Naive thymus-derived CD4-positive, alpha-beta T cell (primary cell): ENCODE measurements at regions not wholly inside any gene's neighbourhood (a gene's known extent, or its start where the extent isn't known, plus 50 kb on each side); places are given as distances from the start of the nearest gene placed in this dataset.
A peak's percentile ranks its signal among the peaks of the same experiment; 100 is the strongest.

Experiments used
- ATAC-seq: fragments of 150-1000 bp; cut with Tn5 transposase; 2 replicates; pipeline ENCODE4 v1.10.0; 2021; ENCODE audit warnings: mild to moderate bottlenecking, moderate library complexity
- CTCF ChIA-PET: fragments of 350-600 bp; sonication (Branson Sonifier 250); formaldehyde crosslinking; loops from one replicate; lab custom pipeline; 2021; ENCODE audit warnings: antibody characterized with exemption; lab: Charles Lee
- POLR2A ChIA-PET: fragments of 350-600 bp; sonication (Branson Sonifier 250); formaldehyde crosslinking; loops from one replicate; lab custom pipeline; 2021; ENCODE audit warnings: antibody characterized with exemption, inconsistent platforms; lab: Charles Lee
- DNase-seq, 9 donors: peaks; one replicate each; pipeline versions ENCODE4 v3.0.0 to v3.0.0-alpha.2; 2020 to 2022; ENCODE audit warnings: mixed read lengths in 1 of 9
- H3K27ac ChIP-seq: one replicate; pipeline ENCODE4 v1.7.0; 2013; ENCODE audit warnings: mild to moderate bottlenecking, low read depth, low read length, moderate library complexity
- H3K27me3 ChIP-seq, 2 donors: one replicate each; pipeline ENCODE4 v1.7.0; 2013; ENCODE audit warnings: low read length in 2 of 2, mild to moderate bottlenecking in 2 of 2, moderate library complexity in 2 of 2; ENCODE audit not compliant: control insufficient read depth in 2 of 2, insufficient read depth in 2 of 2
- H3K36me3 ChIP-seq, 3 experiments: 1 replicate in 2 of 3; 2 replicates in 1 of 3; pipeline ENCODE4 v1.7.0; 2013; ENCODE audit warnings: low read length in 3 of 3, mild to moderate bottlenecking in 3 of 3, moderate library complexity in 1 of 3; ENCODE audit not compliant: insufficient read depth in 3 of 3, control insufficient read depth in 2 of 3
- H3K4me1 ChIP-seq, 2 donors: one replicate each; pipeline ENCODE4 v1.7.0; 2013; ENCODE audit warnings: low read length in 2 of 2, mild to moderate bottlenecking in 2 of 2, moderate library complexity in 1 of 2; ENCODE audit not compliant: control insufficient read depth in 2 of 2, insufficient read depth in 2 of 2
- H3K4me3 ChIP-seq: 2 replicates; pipeline ENCODE4 v1.7.0; 2013; ENCODE audit warnings: mild to moderate bottlenecking, low read length
- H3K9me3 ChIP-seq, 3 experiments: 1 replicate in 2 of 3; 2 replicates in 1 of 3; pipeline ENCODE4 v1.7.0; 2013; ENCODE audit warnings: low read length in 3 of 3; ENCODE audit not compliant: control insufficient read depth in 2 of 3
- H3K27ac Mint-ChIP-seq, 9 donors: one replicate each; pipeline ENCODE4 v1.8.0; 2020 to 2022; ENCODE audit warnings: mixed read lengths in 9 of 9, mild to moderate bottlenecking in 8 of 9, moderate library complexity in 5 of 9, inconsistent platforms in 2 of 9
- H3K27me3 Mint-ChIP-seq, 5 donors: one replicate each; pipeline ENCODE4 v1.8.0; 2021 to 2022; ENCODE audit warnings: mixed read lengths in 5 of 5, mild to moderate bottlenecking in 1 of 5
- H3K36me3 Mint-ChIP-seq, 5 donors: one replicate each; pipeline ENCODE4 v1.8.0; 2020 to 2022; ENCODE audit warnings: mixed read lengths in 5 of 5, mild to moderate bottlenecking in 3 of 5, inconsistent platforms in 1 of 5
- H3K4me1 Mint-ChIP-seq, 7 donors: one replicate each; pipeline ENCODE4 v1.8.0; 2020 to 2022; ENCODE audit warnings: mixed read lengths in 7 of 7, mild to moderate bottlenecking in 3 of 7, inconsistent platforms in 1 of 7
- H3K4me3 Mint-ChIP-seq, 10 donors: one replicate each; pipeline ENCODE4 v1.8.0; 2020 to 2022; ENCODE audit warnings: mild to moderate bottlenecking in 10 of 10, mixed read lengths in 10 of 10, moderate library complexity in 6 of 10, inconsistent platforms in 2 of 10
- H3K9me3 Mint-ChIP-seq, 11 donors: one replicate each; pipeline ENCODE4 v1.8.0; 2020 to 2022; ENCODE audit warnings: mixed read lengths in 11 of 11, mild to moderate bottlenecking in 4 of 11, inconsistent platforms in 1 of 11, moderate library complexity in 1 of 11
- intact Hi-C, 2 donors: fragments of 100-400 bp; cut with micrococcal nuclease; formaldehyde crosslinking; loops; one replicate each; pipeline ENCODE4 v1.15.1; 2023

GRCh38 chr13:80486402-80486801, 145.5 kb upstream of the SPRY2 start:
- POLR2A ChIA-PET = no interaction called here
- no peaks in the 10 kb centered on the region for H3K9me3 ChIP-seq
- H3K36me3 ChIP-seq = no peaks in the 10 kb centered on the region
- Mint-ChIP-seq H3K36me3 (no peaks in the 10 kb centered on the region), H3K4me1 (peaks cover 0 to 2% (median 0%) of the 10 kb centered on the region in 7 donors), H3K4me3 (no peak overlapping the region), H3K9me3 (peaks cover 0 to 7% (median 0%) of the 10 kb centered on the region in 11 donors), H3K27me3 (peaks cover 0 to 4% (median 0%) of the 10 kb centered on the region in 5 donors), H3K27ac (no peak overlapping the region)
- intact Hi-C loops = no loop called here
- H3K4me3 ChIP-seq = no peak overlapping the region
- no peak for DNase-seq
- no peaks in the 10 kb centered on the region for H3K27me3 ChIP-seq
- no peak overlapping the region for H3K27ac ChIP-seq
- H3K4me1 ChIP-seq = no peaks in the 10 kb centered on the region
- CTCF ChIA-PET = interaction anchor here (0.6 kb wide), 1 partner anchor 1863 kb away, joined by 3 read pairs; no protein-coding TSS in a partner anchor
- no peak for ATAC-seq

GRCh38 chr13:80483157-80483556, 142.2 kb upstream of the SPRY2 start:
- intact Hi-C loops = no loop called here
- H3K27ac Mint-ChIP-seq = no peak overlapping the region
- no peak overlapping the region for H3K27ac ChIP-seq
- no peaks in the 10 kb centered on the region for H3K36me3 ChIP-seq
- H3K27me3 Mint-ChIP-seq = peaks cover 0 to 4% (median 0%) of the 10 kb centered on the region in 5 donors
- H3K36me3 Mint-ChIP-seq = no peaks in the 10 kb centered on the region
- H3K4me1 Mint-ChIP-seq = no peaks in the 10 kb centered on the region
- no peak for DNase-seq
- ChIA-PET CTCF (no interaction called here), POLR2A (no interaction called here)
- no peaks in the 10 kb centered on the region for H3K4me1 ChIP-seq
- H3K9me3 Mint-ChIP-seq = peaks cover 0 to 14% (median 0%) of the 10 kb centered on the region in 11 donors
- no peaks in the 10 kb centered on the region for H3K9me3 ChIP-seq
- ATAC-seq = no peak
- H3K27me3 ChIP-seq = no peaks in the 10 kb centered on the region
- H3K4me3 ChIP-seq = no peak overlapping the region
- no peak overlapping the region for H3K4me3 Mint-ChIP-seq

GRCh38 chr13:80481588-80481987, 140.7 kb upstream of the SPRY2 start:
- Mint-ChIP-seq H3K9me3 (peaks cover 0 to 12% (median 0%) of the 10 kb centered on the region in 11 donors), H3K4me1 (no peaks in the 10 kb centered on the region), H3K4me3 (no peak overlapping the region), H3K27me3 (no peaks in the 10 kb centered on the region), H3K27ac (no peak overlapping the region), H3K36me3 (no peaks in the 10 kb centered on the region)
- intact Hi-C loops = no loop called here
- H3K27me3 ChIP-seq = no peaks in the 10 kb centered on the region
- no peak overlapping the region for H3K27ac ChIP-seq
- H3K4me1 ChIP-seq = no peaks in the 10 kb centered on the region
- DNase-seq = no peak
- no peak overlapping the region for H3K4me3 ChIP-seq
- CTCF ChIA-PET = no interaction called here
- H3K9me3 ChIP-seq = no peaks in the 10 kb centered on the region
- no peak for ATAC-seq
- no peaks in the 10 kb centered on the region for H3K36me3 ChIP-seq
- POLR2A ChIA-PET = no interaction called here

- Mint-ChIP-seq H3K9me3 (peaks cover 0 to 8% (median 0%) of the 10 kb centered on the region in 11 donors), H3K36me3 (no peaks in the 10 kb centered on the region), H3K4me1 (no peaks in the 10 kb centered on the region), H3K27me3 (no peaks in the 10 kb centered on the region), H3K4me3 (no peak overlapping the region), H3K27ac (no peak overlapping the region)
- ATAC-seq (peak; percentile 44), DNase-seq (no peak)
- H3K4me1 ChIP-seq = no peaks in the 10 kb centered on the region
- POLR2A ChIA-PET = no interaction called here
- H3K4me3 ChIP-seq = no peak overlapping the region
- no peak overlapping the region for H3K27ac ChIP-seq
- CTCF ChIA-PET = no interaction called here
- no peaks in the 10 kb centered on the region for H3K36me3 ChIP-seq
- intact Hi-C loops = no loop called here
- no peaks in the 10 kb centered on the region for H3K27me3 ChIP-seq
- H3K9me3 ChIP-seq = no peaks in the 10 kb centered on the region
These were observed 136.9 kb upstream of the SPRY2 start for GRCh38 chr13:80477661-80478443.

- H3K4me3 Mint-ChIP-seq = no peak overlapping the region
These were observed 136.0 kb upstream of the SPRY2 start for GRCh38 chr13:80476953-80477352.

GRCh38 chr13:80475718-80476117, 134.8 kb upstream of the SPRY2 start:
- Histone ChIP-seq H3K27ac (no peak overlapping the region), H3K4me1 (no peaks in the 10 kb centered on the region), H3K27me3 (no peaks in the 10 kb centered on the region), H3K36me3 (no peaks in the 10 kb centered on the region), H3K4me3 (no peak overlapping the region), H3K9me3 (no peaks in the 10 kb centered on the region)
- Mint-ChIP-seq H3K4me3 (no peak overlapping the region), H3K4me1 (no peaks in the 10 kb centered on the region), H3K27ac (no peak overlapping the region), H3K27me3 (no peaks in the 10 kb centered on the region), H3K36me3 (no peaks in the 10 kb centered on the region), H3K9me3 (peaks cover 0 to 9% (median 0%) of the 10 kb centered on the region in 11 donors)
- ATAC-seq (no peak), DNase-seq (no peak)
- intact Hi-C loops = no loop called here
- POLR2A ChIA-PET = no interaction called here
- CTCF ChIA-PET = no interaction called here

More at GRCh38 chr13:80476953-80477352, 136.0 kb upstream of the SPRY2 start:
- ATAC-seq (no peak), DNase-seq (no peak)
- Histone ChIP-seq H3K4me1 (no peaks in the 10 kb centered on the region), H3K9me3 (no peaks in the 10 kb centered on the region), H3K36me3 (no peaks in the 10 kb centered on the region), H3K4me3 (no peak overlapping the region), H3K27ac (no peak overlapping the region), H3K27me3 (no peaks in the 10 kb centered on the region)
- H3K9me3 Mint-ChIP-seq = peaks cover 0 to 8% (median 0%) of the 10 kb centered on the region in 11 donors
- H3K27me3 Mint-ChIP-seq = no peaks in the 10 kb centered on the region
- CTCF ChIA-PET = no interaction called here
- no peaks in the 10 kb centered on the region for H3K4me1 Mint-ChIP-seq
- no peaks in the 10 kb centered on the region for H3K36me3 Mint-ChIP-seq
- POLR2A ChIA-PET = no interaction called here
- no peak overlapping the region for H3K27ac Mint-ChIP-seq
- intact Hi-C loops = no loop called here

- Mint-ChIP-seq H3K27me3 (no peaks in the 10 kb centered on the region), H3K9me3 (peaks cover 0 to 12% (median 1%) of the 10 kb centered on the region in 11 donors), H3K36me3 (no peaks in the 10 kb centered on the region), H3K4me3 (no peak overlapping the region), H3K4me1 (peaks cover 0 to 3% (median 0%) of the 10 kb centered on the region in 7 donors), H3K27ac (no peak overlapping the region)
- ChIA-PET CTCF (no interaction called here), POLR2A (no interaction called here)
- intact Hi-C loops = no loop called here
- ATAC-seq = no peak
- Histone ChIP-seq H3K9me3 (no peaks in the 10 kb centered on the region), H3K36me3 (no peaks in the 10 kb centered on the region), H3K4me1 (no peaks in the 10 kb centered on the region), H3K4me3 (no peak overlapping the region), H3K27me3 (no peaks in the 10 kb centered on the region), H3K27ac (no peak overlapping the region)
- no peak for DNase-seq
These were observed 132.8 kb upstream of the SPRY2 start for GRCh38 chr13:80473695-80474094.
